GM23338 (cell line): ENCODE measurements at regions not wholly inside any gene's neighbourhood (a gene's known extent, or its start where the extent isn't known, plus 50 kb on each side); places are given as distances from the start of the nearest gene placed in this dataset.
"Not testable (repeated sequence)": the region's sequence is repeated elsewhere in the genome, so short reads cannot be mapped to it uniquely, and the experiment has no call there.

ENCODE experiments used
- ATAC-seq: fragments of 200-7000 bp; cut with Tn5 transposase; 3 replicates; pipeline ENCODE4 v1.9.1; 2020
- DNase-seq: peaks from one replicate; pipeline ENCODE4 v3.0.0-alpha.2; 2015; ENCODE audit warnings: low spot score
- H2AFZ ChIP-seq: fragments of 200-600 bp; sonication (generic); 2 replicates; pipeline ENCODE4 v1.8.0; 2016; ENCODE audit warnings: antibody characterized with exemption, mild to moderate bottlenecking, moderate library complexity
- H3F3A ChIP-seq: fragments of 200-600 bp; sonication (generic); replicated peaks from 2 replicates; pipeline ENCODE4 v1.8.0; 2017; ENCODE audit warnings: antibody characterized with exemption, mixed run types, low read depth
- H3K27ac ChIP-seq: fragments of 200-600 bp; sonication (generic); 2 replicates; pipeline ENCODE4 v1.6.1; 2016; ENCODE audit warnings: low read depth
- H3K27me3 ChIP-seq: fragments of 200-600 bp; sonication (generic); 2 replicates; pipeline ENCODE4 v1.8.0; 2016; ENCODE audit warnings: mild to moderate bottlenecking, mixed run types, moderate library complexity; ENCODE audit not compliant: insufficient read depth
- H3K36me3 ChIP-seq: fragments of 200-600 bp; sonication (generic); 2 replicates; pipeline ENCODE4 v1.8.0; 2016; ENCODE audit warnings: mild to moderate bottlenecking; ENCODE audit not compliant: insufficient read depth
- H3K4me1 ChIP-seq: fragments of 200-600 bp; sonication (generic); 2 replicates; pipeline ENCODE4 v1.8.0; 2016; ENCODE audit warnings: mild to moderate bottlenecking, moderate library complexity; ENCODE audit not compliant: insufficient read depth
- H3K4me2 ChIP-seq: fragments of 200-600 bp; sonication (generic); 2 replicates; pipeline ENCODE4 v1.7.1; 2017; ENCODE audit warnings: mixed run types
- H3K4me3 ChIP-seq: fragments of 200-600 bp; sonication (generic); 2 replicates; pipeline ENCODE4 v1.6.1; 2016; ENCODE audit warnings: mixed run types
- H3K79me2 ChIP-seq: fragments of 200-600 bp; sonication (generic); replicated peaks from 2 replicates; pipeline ENCODE4 v1.8.0; 2017; ENCODE audit warnings: mild to moderate bottlenecking; ENCODE audit not compliant: insufficient read depth
- H3K9me2 ChIP-seq: fragments of 200-600 bp; sonication (generic); 2 replicates; pipeline ENCODE4 v1.8.0; 2017; ENCODE audit not compliant: insufficient read depth
- H4K20me1 ChIP-seq: fragments of 200-600 bp; sonication (generic); replicated peaks from 2 replicates; pipeline ENCODE4 v1.8.0; 2017; ENCODE audit warnings: mild to moderate bottlenecking; ENCODE audit not compliant: insufficient read depth
- H3K27ac Mint-ChIP-seq: 2 replicates; pipeline ENCODE4 v1.8.0; 2020; ENCODE audit warnings: inconsistent platforms, mild to moderate bottlenecking, moderate library complexity, mixed read lengths
- H3K27me3 Mint-ChIP-seq: 3 replicates; pipeline ENCODE4 v1.8.0; 2022; ENCODE audit warnings: low read depth, mild to moderate bottlenecking, moderate library complexity, mixed read lengths, inconsistent platforms; ENCODE audit not compliant: insufficient read depth, poor library complexity
- H3K36me3 Mint-ChIP-seq: 3 replicates; pipeline ENCODE4 v1.8.0; 2021; ENCODE audit warnings: low read depth, mild to moderate bottlenecking, inconsistent platforms, moderate library complexity, mixed read lengths
- H3K4me1 Mint-ChIP-seq: 3 replicates; pipeline ENCODE4 v1.8.0; 2020; ENCODE audit warnings: mild to moderate bottlenecking, inconsistent platforms, mixed read lengths
- H3K4me3 Mint-ChIP-seq: 3 replicates; pipeline ENCODE4 v1.8.0; 2021; ENCODE audit warnings: moderate library complexity, mild to moderate bottlenecking, inconsistent platforms, mixed read lengths
- H3K9me3 Mint-ChIP-seq: 3 replicates; pipeline ENCODE4 v1.8.0; 2020; ENCODE audit warnings: moderate library complexity, mild to moderate bottlenecking, inconsistent platforms, mixed read lengths
- CTCF ChIP-seq, 2 experiments: fragments of 200-600 bp in 1 of 2; sonication (generic) in 1 of 2; conservative IDR thresholded peaks; 2 replicates each; pipeline versions ENCODE4 v1.5.1 to v1.6.1; 2016 to 2017; ENCODE audit warnings: antibody characterized with exemption in 2 of 2, low read depth in 2 of 2, mild to moderate bottlenecking in 2 of 2, moderate library complexity in 1 of 2
- ETS1 ChIP-seq: IDR thresholded peaks from 2 replicates; pipeline ENCODE4 v1.6.1; 2016; ENCODE audit warnings: antibody characterized with exemption
- EZH2 ChIP-seq: fragments of 200-600 bp; sonication (generic); IDR thresholded peaks from one replicate; pipeline ENCODE4 v1.8.0; 2017; ENCODE audit warnings: antibody characterized with exemption, mild to moderate bottlenecking, low read depth; ENCODE audit not compliant: unreplicated experiment
- NANOG ChIP-seq: IDR thresholded peaks from 2 replicates; pipeline ENCODE4 v1.6.1; 2016; ENCODE audit warnings: antibody characterized with exemption, borderline replicate concordance
- POLR2AphosphoS5 ChIP-seq: IDR thresholded peaks from 2 replicates; pipeline ENCODE4 v1.6.1; 2016; ENCODE audit warnings: antibody characterized with exemption, low read depth
- ZNF114 ChIP-seq: fragments of 250-450 bp; sonication (Bioruptor Pico); IDR thresholded peaks from 2 replicates; pipeline ENCODE4 v1.5.0; 2020; ENCODE audit warnings: mild to moderate bottlenecking, moderate library complexity
- ZNF331 ChIP-seq: fragments of 250-450 bp; sonication (Bioruptor Pico); IDR thresholded peaks from 2 replicates; pipeline ENCODE4 v1.5.0; 2020; ENCODE audit warnings: low read depth, mild to moderate bottlenecking, moderate library complexity
- ZNF462 ChIP-seq: fragments of 250-450 bp; sonication (Bioruptor Pico); IDR thresholded peaks from 2 replicates; pipeline ENCODE4 v1.5.0; 2020; ENCODE audit warnings: mild to moderate bottlenecking, moderate library complexity

- no peak for TF ChIP-seq ZNF462 (CRISPR knock-in tag)
- TF ChIP-seq ETS1 = no peak
- TF ChIP-seq POLR2AphosphoS5 = no peak
- TF ChIP-seq NANOG = no peak
- no peak for TF ChIP-seq EZH2
- TF ChIP-seq ZNF331 (CRISPR knock-in tag) = no peak
- no peak for TF ChIP-seq ZNF114 (CRISPR knock-in tag)
- no peak for TF ChIP-seq CTCF (conservative IDR thresholded peaks at IDR 0.05; ENCODE audit: low read depth in 2 of 2)
These were observed 2393.9 kb downstream of the ARAP2 start (continued) for GRCh38 chr4:33850371-33850902.

GRCh38 chr4:33853670-33854069 lies 2390.6 kb downstream of the ARAP2 start:
- H3K27me3 Mint-ChIP-seq, H3K4me3 ChIP-seq, ATAC-seq, DNase-seq, H3K4me2 ChIP-seq, H3K4me1 Mint-ChIP-seq, H3K79me2 ChIP-seq, H3K4me1 ChIP-seq, H3K27ac ChIP-seq, H4K20me1 ChIP-seq, H3K27ac Mint-ChIP-seq, H3K27me3 ChIP-seq, H3K9me2 ChIP-seq, H2AFZ ChIP-seq, H3K4me3 Mint-ChIP-seq, H3F3A ChIP-seq, H3K36me3 ChIP-seq: not testable (repeated sequence)
- Mint-ChIP-seq H3K36me3 (peaks cover 10% of the 10 kb centered on the region), H3K9me3 (peaks cover 11% of the 10 kb centered on the region; the same call in 2 of the 3 replicates)
